LNCaP clone FGC (cell line): ENCODE measurements at regions not wholly inside any gene's neighbourhood (a gene's known extent, or its start where the extent isn't known, plus 50 kb on each side); places are given as distances from the start of the nearest gene placed in this dataset.

Experiments used
- DNase-seq: peaks from one replicate; pipeline ENCODE4 v3.0.0-alpha.2; 2011; ENCODE audit warnings: low read depth
- H3K4me3 ChIP-seq: 2 replicates; pipeline ENCODE4 v1.5.1; 2011; ENCODE audit warnings: mild to moderate bottlenecking, low read depth, low read length, control low read depth
- CTCF ChIP-seq: IDR thresholded peaks from 2 replicates; pipeline ENCODE4 v1.5.1; 2012; ENCODE audit warnings: mild to moderate bottlenecking; ENCODE audit not compliant: control insufficient read depth, insufficient read depth; ENCODE audit errors: extremely low read depth

DNA sequence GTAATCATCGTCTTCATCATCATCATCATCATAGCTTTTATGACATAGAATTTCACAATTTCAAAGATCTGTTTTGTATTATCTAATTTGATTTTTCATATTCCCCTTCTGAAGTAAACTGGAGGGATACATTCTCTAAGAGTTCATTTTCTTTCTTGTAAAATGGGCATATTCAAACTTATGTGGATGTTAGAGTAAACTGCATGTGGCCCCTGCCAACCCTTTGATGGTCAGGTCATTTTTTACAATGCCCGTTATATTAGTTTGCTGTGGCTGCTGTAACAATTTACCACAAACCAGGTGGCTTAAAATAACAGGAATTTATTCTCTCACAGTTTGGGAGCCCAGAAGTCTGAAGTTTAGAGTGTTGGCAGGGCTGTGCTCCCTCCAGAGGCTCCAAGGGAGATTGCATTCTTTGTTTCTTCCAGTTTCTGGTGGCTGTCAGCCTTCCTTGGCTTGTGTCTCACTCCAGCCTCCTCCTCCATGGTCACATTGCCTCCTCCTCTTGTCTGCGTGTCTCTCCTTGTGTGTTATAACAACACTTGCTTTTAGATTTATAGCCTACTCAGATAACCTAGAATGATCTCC, 127.5 kb upstream of the MMADHC start:
- no peak for DNase-seq
- H3K4me3 ChIP-seq: no peak overlapping the region
- TF ChIP-seq CTCF: peak; percentile 56

- DNase-seq: no peak
- no peak overlapping the region for H3K4me3 ChIP-seq
- TF ChIP-seq CTCF: no peak
Observed at GRCh38 chr2:149709496-149710263, 122.1 kb upstream of the MMADHC start.

GRCh38 chr2:149703281-149703680, 115.7 kb upstream of the MMADHC start:
- H3K4me3 ChIP-seq: no peak overlapping the region
- no peak for DNase-seq
- TF ChIP-seq CTCF: no peak

- TF ChIP-seq CTCF: no peak
- DNase-seq: no peak
- H3K4me3 ChIP-seq: no peak overlapping the region
Observed at GRCh38 chr2:149702571-149702970, 115.0 kb upstream of the MMADHC start.

GRCh38 chr2:149701241-149701640, 113.7 kb upstream of the MMADHC start:
- DNase-seq: no peak
- no peak overlapping the region for H3K4me3 ChIP-seq
- no peak for TF ChIP-seq CTCF

- no peak for DNase-seq
Observed at GRCh38 chr2:149692961-149693396, 105.4 kb upstream of the MMADHC start.

More at GRCh38 chr2:149692961-149693396, 105.4 kb upstream of the MMADHC start:
- no peak overlapping the region for H3K4me3 ChIP-seq
- no peak for TF ChIP-seq CTCF
